ENCODE measurements at regions not wholly inside any gene's neighbourhood (a gene's known extent, or its start where the extent isn't known, plus 50 kb on each side); places are given as distances from the start of the nearest gene placed in this dataset.
"Not testable (repeated sequence)": the region's sequence is repeated elsewhere in the genome, so short reads cannot be mapped to it uniquely, and the experiment has no call there.

DNA sequence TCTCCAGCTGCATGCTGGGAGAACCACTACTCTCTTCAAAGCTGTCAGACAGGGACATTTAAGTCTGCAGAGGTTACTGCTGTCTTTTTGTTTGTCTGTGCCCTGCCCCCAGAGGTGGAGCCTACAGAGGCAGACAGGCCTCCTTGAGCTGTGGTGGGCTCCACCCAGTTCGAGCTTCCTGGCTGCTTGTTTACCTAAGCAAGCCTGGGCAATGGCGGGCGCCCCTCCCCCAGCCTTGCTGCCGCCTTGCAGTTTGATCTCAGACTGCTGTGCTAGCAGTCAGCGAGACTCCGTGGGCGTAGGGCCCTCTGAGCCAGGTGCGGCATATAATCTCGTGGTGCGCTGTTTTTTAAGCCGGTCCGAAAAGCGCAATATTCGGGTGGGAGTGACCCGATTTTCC, 215.0 kb downstream of the STIM2 start:
- not testable (repeated sequence) for DNase-seq (ENCODE audit: low spot score)

DNA sequence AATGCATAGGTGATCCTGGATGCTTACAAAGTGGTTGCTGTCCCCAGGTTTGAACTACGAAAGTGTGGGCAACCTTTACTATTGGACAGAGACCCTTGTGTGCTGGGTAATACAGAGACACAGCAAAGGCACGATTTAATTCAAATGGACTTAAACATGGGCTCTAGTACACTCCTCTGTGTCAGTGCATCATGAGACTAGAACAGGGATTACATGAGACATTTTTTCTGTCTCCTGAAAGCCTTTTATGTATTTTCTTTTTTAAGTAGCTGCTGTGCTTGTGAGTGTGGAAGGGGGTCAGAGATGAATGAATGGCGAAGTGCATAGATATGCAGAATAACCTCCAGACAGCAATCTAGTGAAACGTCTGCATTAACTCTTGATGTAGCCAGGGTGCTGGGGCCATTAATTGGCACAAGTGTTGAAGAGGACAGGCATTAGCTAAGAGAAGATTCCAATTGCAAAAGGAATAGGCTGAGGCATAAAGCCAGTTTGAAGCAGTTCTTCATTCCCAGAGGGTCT, 218.4 kb downstream of the STIM2 start:
- DNase-seq (ENCODE audit: low spot score), result no peak

DNA sequence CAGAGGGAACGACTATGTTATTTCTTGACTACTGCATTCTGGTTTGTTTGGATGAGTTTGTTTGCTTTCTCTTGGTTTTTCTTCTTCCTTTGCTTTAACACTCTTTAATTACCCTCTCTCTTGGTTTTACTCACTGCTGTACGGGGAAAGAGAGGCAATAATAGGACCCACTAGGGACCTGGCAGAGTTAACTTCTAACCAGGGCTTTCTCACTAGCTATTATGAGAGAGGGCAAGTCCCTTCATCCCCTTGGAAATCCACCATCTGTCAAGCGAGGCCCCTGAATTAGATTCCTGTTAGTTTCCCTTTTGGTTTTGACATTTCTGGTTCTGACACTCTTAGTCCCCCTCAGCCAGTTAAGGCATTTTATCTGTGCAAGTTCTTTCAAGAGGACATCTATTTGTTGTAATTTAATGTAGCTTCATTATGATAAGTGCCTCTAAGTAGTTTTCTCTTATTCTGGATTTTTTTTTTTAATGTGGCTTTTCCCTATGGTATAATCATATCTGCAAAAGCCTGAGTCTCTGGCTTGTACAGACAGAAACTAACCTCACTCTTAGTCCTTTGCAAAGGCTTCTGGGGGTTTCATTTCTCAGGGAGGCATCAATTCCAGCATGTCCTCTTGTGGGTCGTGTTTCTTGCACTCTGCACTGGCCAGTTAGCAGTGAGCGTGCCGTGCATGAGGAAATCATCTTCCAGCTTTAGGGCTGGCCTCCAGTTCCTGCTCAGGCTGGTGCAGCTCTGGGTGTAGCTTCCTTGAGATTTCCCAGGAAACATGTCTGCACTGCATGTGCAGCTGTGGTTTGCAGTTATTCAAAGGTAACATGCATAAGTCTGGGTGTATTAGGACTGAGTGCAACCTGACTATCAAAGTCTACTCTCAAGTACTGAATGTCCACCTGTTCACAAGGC, 221.3 kb downstream of the STIM2 start:
- DNase-seq (ENCODE audit: low spot score), result no peak

- DNase-seq (ENCODE audit: low spot score), result no peak
These were observed 222.1 kb downstream of the STIM2 start for GRCh38 chr4:27082776-27083175.

GRCh38 chr4:27084685-27085361, 224.2 kb downstream of the STIM2 start:
- DNase-seq (ENCODE audit: low spot score), result peak; percentile 54

- DNase-seq (ENCODE audit: low spot score), result no peak
These were observed 224.8 kb downstream of the STIM2 start for GRCh38 chr4:27085396-27085795.

DNA sequence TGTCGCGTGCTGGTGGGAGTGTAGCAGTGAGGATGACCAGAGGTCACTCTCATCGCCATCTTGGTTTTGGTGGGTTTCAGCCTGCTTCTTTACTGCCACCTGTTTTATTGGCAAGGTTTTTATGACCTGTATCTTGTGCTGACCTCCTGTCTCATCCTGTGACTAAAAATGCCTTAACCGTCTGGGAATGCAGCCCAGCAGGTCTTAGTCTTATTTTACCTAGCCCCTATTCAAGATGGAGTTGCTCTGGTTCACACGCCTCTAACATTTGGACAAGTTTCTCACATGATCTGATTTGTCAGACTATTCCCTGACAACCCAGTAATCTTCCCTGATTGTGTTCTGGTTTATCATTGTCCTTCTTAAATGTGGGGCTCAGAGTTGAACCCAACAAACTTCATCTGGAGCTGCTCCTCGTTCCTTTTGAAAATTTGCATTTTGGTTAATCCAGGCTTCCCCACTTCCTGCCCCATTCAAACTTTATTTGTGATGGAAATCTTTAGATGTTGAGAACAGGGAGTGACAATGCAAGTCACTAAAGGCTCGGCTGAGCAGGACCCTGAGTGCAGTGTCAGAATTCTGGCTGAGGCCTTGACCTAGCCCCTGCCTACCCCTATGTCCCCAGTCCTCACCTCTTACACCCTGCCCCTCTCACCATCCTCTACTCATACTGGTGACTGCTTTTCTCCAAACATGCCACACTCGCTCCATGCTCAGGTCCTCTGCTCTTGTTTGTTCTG, 226.8 kb downstream of the STIM2 start:
- DNase-seq (ENCODE audit: low spot score), result no peak

DNA sequence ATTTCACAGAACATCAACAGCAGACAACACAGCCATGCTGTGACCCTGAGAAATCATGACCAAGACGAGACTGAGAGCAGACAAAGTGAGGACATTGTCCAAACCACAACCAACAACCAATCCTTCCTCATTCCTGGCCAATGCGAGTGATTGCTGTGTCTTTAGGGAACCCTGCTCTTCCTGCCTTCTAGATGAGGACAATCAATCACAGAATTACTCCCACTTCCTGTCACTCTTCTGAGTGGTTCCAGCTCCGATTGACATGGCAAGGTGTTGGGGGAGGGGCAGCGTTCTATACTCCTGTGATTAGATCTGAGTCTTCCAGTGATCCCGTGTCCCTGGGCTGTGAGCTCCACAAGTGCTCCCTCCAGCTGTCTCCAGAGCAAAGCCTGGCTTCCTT, 227.8 kb downstream of the STIM2 start:
- DNase-seq (ENCODE audit: low spot score), result no peak

GRCh38 chr4:27089186-27089585, 228.5 kb downstream of the STIM2 start:
- no peak for DNase-seq (ENCODE audit: low spot score)

- DNase-seq (ENCODE audit: low spot score), result no peak
These were observed 229.8 kb downstream of the STIM2 start for GRCh38 chr4:27090406-27090805.

DNA sequence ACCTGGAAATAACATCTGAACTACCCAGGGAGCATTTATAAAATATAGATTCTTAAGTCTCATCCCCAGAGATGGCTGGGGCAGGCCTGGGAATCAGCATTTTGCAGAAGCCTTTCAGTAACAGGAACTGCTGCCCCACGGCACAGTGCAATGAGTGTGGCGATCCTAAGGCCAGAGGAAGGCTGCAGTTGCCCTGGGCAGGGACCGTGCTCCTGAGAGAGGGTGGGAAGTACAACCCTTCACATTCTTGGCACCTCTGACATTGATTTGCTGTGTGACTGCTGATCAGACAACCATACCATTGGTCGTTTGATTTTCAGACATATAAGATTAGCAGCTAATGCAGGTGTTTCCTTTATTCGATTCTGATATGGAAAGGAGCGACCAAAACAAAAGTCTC, 233.6 kb downstream of the STIM2 start:
- no peak for DNase-seq (ENCODE audit: low spot score)

DNA sequence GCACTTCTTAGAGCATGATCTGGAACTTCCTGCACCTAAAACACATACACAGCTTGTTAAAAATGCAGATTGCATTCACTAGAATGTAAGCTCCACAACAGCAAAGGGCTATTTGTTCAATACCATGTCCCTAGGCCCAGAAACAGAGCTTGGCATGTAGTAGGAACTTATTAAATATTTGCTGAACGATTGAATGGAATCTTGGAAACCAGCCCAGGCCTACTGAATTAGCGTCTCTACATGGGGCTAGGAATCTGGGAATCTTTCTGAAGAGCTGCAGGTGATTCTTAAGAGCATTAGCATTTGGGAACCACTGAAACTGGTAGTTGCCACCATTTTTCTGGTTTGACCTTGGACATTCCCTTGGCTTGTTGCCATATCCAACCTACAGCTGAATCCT, 234.1 kb downstream of the STIM2 start:
- no peak for DNase-seq (ENCODE audit: low spot score)

GRCh38 chr4:27096142-27096824, 235.6 kb downstream of the STIM2 start:
- no peak for DNase-seq (ENCODE audit: low spot score)

GRCh38 chr4:27098034-27098433, 237.4 kb downstream of the STIM2 start:
- DNase-seq (ENCODE audit: low spot score), result no peak

GRCh38 chr4:27100713-27101112, 240.1 kb downstream of the STIM2 start:
- DNase-seq (ENCODE audit: low spot score), result no peak

- DNase-seq (ENCODE audit: low spot score), result no peak
These were observed 240.5 kb downstream of the STIM2 start for GRCh38 chr4:27101126-27101525.

- no peak for DNase-seq (ENCODE audit: low spot score)
These were observed 240.9 kb downstream of the STIM2 start for GRCh38 chr4:27101561-27101960.

- no peak for DNase-seq (ENCODE audit: low spot score)
These were observed 251.0 kb downstream of the STIM2 start for GRCh38 chr4:27111627-27112026.

DNA sequence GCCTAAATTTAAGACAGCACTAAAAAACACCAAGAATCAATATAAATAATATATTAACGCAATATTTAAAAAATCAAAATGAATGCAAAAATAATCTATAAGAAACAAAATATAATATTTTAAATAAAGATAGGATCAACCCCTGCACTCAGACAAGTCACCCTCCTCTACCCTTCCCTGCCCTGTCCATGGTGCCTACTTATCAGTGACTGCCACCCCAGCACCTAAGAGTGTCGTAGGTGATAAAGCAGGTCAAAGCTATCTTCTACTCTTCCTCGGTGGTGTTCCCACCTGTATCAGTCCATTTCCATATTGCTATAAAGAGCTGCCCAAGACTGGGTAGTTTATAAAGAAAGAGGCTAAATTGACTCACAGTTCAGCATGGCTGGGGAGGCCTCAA, 251.9 kb downstream of the STIM2 start:
- DNase-seq (ENCODE audit: low spot score), result no peak

DNA sequence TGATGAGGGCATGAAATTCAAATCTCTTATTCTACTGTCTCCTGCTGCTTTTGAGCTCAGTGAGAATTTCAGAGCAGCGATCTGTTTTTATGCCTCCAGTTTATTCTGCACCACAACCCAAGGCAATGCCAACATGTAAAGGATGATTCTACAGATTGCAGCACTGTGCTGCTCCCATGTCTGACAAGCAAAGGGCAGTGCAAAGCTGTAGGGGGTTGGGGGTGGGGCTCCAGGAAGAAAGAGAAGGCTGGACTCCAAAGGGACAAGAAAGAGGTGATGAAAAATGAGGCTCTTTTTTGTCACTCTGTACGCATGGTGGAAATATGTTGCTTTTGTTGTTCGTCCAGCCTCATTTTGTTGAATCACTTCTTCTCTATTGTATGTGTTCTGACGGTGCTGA, 254.6 kb downstream of the STIM2 start:
- DNase-seq (ENCODE audit: low spot score), result no peak

- DNase-seq (ENCODE audit: low spot score), result no peak
These were observed 256.8 kb downstream of the STIM2 start for GRCh38 chr4:27117453-27117852.

DNA sequence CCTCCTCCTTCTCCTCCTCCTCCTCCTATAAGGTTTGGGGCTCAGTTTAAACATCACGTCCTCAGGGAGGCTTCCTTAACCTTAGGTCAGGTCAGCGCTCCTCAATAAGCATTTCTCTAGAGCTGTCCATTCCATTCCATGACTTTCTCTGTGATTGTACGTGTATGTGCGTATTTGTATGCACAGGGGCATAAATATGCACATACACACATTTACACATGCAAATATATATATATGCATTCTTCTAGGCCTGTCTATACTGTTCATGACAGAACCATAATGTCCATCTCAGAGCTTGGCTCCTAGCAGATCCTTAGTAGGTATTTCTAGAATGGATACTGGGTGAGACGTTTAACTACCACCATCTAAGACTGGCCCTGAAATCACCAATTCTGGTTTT, 258.6 kb downstream of the STIM2 start:
- no peak for DNase-seq (ENCODE audit: low spot score)
